ENCODE measurements at regions not wholly inside any gene's neighbourhood (a gene's known extent, or its start where the extent isn't known, plus 50 kb on each side); places are given as distances from the start of the nearest gene placed in this dataset.

DNA sequence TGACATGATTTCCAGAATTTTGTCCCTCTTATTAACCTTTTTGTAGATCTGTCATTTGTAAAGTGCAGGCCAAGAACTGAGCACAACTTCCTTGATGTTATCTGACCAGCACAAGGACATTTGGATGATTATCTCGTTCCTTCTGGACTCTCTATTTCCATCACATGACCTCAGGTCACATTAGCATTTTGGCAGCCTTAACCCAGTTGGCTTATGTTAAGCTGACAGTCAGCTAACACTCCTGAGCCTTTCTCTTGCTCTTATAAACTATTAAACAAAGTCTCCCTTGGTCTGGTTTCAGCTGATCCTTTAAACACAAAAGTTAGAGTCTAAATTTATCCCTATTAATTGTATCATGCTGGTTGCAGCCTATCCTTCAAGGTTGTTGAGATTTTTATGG lies 167.2 kb upstream of the RBBP8 start:
- no peaks in the 10 kb centered on the region for H3K36me3 ChIP-seq (ENCODE audit: control insufficient read depth in 2 of 3, insufficient read depth in 3 of 3, low read length in 3 of 3)
- H3K4me3 ChIP-seq (ENCODE audit: low read length in 3 of 3) = no peak overlapping the region
- no peak for FAIRE-seq
- no peaks in the 10 kb centered on the region for H3K27me3 ChIP-seq (ENCODE audit: control insufficient read depth, insufficient read depth, low read length)
- no peak overlapping the region for H3K9ac ChIP-seq (ENCODE audit: low read length in 3 of 3)
- H3K9me3 ChIP-seq (ENCODE audit: control insufficient read depth in 2 of 3, insufficient read depth in 1 of 3, low read length in 3 of 3) = no peaks in the 10 kb centered on the region
- peak in 1 of 5 donors; percentile 22 for DNase-seq
- H3K27ac ChIP-seq (ENCODE audit: low read depth in 2 of 2, low read length in 2 of 2) = no peak overlapping the region
- no peaks in the 10 kb centered on the region for H3K4me1 ChIP-seq (ENCODE audit: control insufficient read depth in 2 of 3, insufficient read depth in 2 of 3, low read depth in 1 of 3, low read length in 3 of 3)
- intact Hi-C loops (cut with DNase I) = no loop called here
- TF ChIP-seq, protein P1, sequence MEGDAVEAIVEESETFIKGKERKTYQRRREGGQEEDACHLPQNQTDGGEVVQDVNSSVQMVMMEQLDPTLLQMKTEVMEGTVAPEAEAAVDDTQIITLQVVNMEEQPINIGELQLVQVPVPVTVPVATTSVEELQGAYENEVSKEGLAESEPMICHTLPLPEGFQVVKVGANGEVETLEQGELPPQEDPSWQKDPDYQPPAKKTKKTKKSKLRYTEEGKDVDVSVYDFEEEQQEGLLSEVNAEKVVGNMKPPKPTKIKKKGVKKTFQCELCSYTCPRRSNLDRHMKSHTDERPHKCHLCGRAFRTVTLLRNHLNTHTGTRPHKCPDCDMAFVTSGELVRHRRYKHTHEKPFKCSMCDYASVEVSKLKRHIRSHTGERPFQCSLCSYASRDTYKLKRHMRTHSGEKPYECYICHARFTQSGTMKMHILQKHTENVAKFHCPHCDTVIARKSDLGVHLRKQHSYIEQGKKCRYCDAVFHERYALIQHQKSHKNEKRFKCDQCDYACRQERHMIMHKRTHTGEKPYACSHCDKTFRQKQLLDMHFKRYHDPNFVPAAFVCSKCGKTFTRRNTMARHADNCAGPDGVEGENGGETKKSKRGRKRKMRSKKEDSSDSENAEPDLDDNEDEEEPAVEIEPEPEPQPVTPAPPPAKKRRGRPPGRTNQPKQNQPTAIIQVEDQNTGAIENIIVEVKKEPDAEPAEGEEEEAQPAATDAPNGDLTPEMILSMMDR (IDR thresholded peaks at IDR 0.05; ENCODE audit: borderline replicate concordance, extremely low read depth, insufficient read depth) = no peak

DNA sequence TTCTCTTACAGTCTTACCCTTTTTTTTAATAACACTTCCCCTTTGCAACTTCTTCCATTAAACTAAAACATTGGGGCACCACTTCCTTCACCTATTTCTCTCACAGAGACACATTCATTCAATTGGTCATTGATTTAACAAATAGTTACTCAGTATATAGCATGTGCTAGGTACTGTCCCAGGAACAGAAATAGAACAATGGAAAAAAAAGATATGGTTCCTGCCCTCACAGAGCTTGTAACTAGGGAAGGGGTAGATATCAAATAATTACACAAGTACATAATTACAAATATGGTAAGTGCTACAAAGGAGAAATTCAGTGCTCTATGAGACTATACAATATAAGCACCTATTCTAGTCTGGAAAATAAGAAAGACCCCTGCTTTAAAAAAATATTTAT lies 165.5 kb upstream of the RBBP8 start:
- Histone ChIP-seq H3K36me3 (ENCODE audit: control insufficient read depth in 2 of 3, insufficient read depth in 3 of 3, low read length in 3 of 3) (no peaks in the 10 kb centered on the region), H3K9ac (ENCODE audit: low read length in 3 of 3) (no peak overlapping the region), H3K9me3 (ENCODE audit: control insufficient read depth in 2 of 3, insufficient read depth in 1 of 3, low read length in 3 of 3) (no peaks in the 10 kb centered on the region), H3K27me3 (ENCODE audit: control insufficient read depth, insufficient read depth, low read length) (no peaks in the 10 kb centered on the region), H3K4me3 (ENCODE audit: low read length in 3 of 3) (no peak overlapping the region), H3K4me1 (ENCODE audit: control insufficient read depth in 2 of 3, insufficient read depth in 2 of 3, low read depth in 1 of 3, low read length in 3 of 3) (no peaks in the 10 kb centered on the region), H3K27ac (ENCODE audit: low read depth in 2 of 2, low read length in 2 of 2) (no peak overlapping the region)
- FAIRE-seq = no peak
- TF ChIP-seq, protein P1 (IDR thresholded peaks at IDR 0.05; ENCODE audit: borderline replicate concordance, extremely low read depth, insufficient read depth) = no peak
- intact Hi-C loops (cut with DNase I) = no loop called here
- DNase-seq = no peak

DNA sequence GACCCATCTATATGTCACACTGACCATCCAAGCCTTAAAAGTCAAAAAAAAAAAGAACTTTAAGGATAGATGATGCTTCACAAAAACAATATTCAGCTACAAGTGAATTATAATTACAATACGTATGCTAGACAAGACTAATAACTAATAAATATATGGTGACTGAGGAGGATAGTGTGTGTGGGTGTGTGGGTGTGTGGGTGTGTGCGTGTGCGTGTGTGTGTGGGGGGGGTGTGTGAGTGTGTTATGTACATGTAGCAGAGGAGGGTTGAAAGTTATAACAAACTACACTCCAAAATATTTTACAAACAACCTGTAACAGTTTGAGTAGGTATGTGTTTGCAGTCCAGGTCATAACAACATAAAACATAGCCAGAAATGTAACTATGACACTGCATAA lies 159.2 kb upstream of the RBBP8 start:
- DNase-seq (no peak), FAIRE-seq (no peak)
- H3K27ac ChIP-seq (ENCODE audit: low read depth in 2 of 2, low read length in 2 of 2) = no peak overlapping the region
- H3K4me1 ChIP-seq (ENCODE audit: control insufficient read depth in 2 of 3, insufficient read depth in 2 of 3, low read depth in 1 of 3, low read length in 3 of 3) = peaks cover 0 to 1% (median 0%) of the 10 kb centered on the region in 3 donors
- no peaks in the 10 kb centered on the region for H3K36me3 ChIP-seq (ENCODE audit: control insufficient read depth in 2 of 3, insufficient read depth in 3 of 3, low read length in 3 of 3)
- intact Hi-C loops (cut with DNase I) = no loop called here
- TF ChIP-seq, protein P1 (IDR thresholded peaks at IDR 0.05; ENCODE audit: borderline replicate concordance, extremely low read depth, insufficient read depth) = no peak
- H3K9ac ChIP-seq (ENCODE audit: low read length in 3 of 3) = no peak overlapping the region
- no peak overlapping the region for H3K4me3 ChIP-seq (ENCODE audit: low read length in 3 of 3)
- no peaks in the 10 kb centered on the region for H3K9me3 ChIP-seq (ENCODE audit: control insufficient read depth in 2 of 3, insufficient read depth in 1 of 3, low read length in 3 of 3)
- no peaks in the 10 kb centered on the region for H3K27me3 ChIP-seq (ENCODE audit: control insufficient read depth, insufficient read depth, low read length)

DNA sequence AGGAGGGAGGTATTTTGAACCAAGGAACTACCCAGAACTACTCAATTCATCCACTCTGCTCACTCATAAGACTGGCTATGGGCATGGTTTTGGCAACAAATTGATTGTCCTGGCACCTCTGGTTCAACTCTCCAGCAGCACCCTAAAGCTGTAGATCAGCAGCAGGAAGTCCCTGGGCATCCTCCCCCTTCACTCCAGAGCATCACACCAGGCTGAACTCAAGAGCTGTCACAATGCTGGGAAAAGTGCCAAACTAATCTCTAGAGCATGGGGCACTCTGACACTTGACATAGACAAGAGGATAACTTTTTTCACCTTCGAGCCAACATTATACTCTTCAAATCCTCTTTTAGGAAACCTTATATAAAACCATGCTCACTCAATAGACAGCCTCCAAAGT lies 154.1 kb upstream of the RBBP8 start:
- H3K36me3 ChIP-seq (ENCODE audit: control insufficient read depth in 2 of 3, insufficient read depth in 3 of 3, low read length in 3 of 3) = no peaks in the 10 kb centered on the region
- H3K4me1 ChIP-seq (ENCODE audit: control insufficient read depth in 2 of 3, insufficient read depth in 2 of 3, low read depth in 1 of 3, low read length in 3 of 3) = peaks cover 0 to 3% (median 0%) of the 10 kb centered on the region in 3 donors
- no peak overlapping the region for H3K4me3 ChIP-seq (ENCODE audit: low read length in 3 of 3)
- FAIRE-seq (no peak), DNase-seq (peak in 1 of 5 donors; percentile 20)
- H3K27ac ChIP-seq (ENCODE audit: low read depth in 2 of 2, low read length in 2 of 2) = no peak overlapping the region
- intact Hi-C loops (cut with DNase I) = no loop called here
- TF ChIP-seq, protein P1 (IDR thresholded peaks at IDR 0.05; ENCODE audit: borderline replicate concordance, extremely low read depth, insufficient read depth) = no peak
- H3K9ac ChIP-seq (ENCODE audit: low read length in 3 of 3) = no peak overlapping the region
- H3K27me3 ChIP-seq (ENCODE audit: control insufficient read depth, insufficient read depth, low read length) = no peaks in the 10 kb centered on the region
- no peaks in the 10 kb centered on the region for H3K9me3 ChIP-seq (ENCODE audit: control insufficient read depth in 2 of 3, insufficient read depth in 1 of 3, low read length in 3 of 3)
